HFFc6 (cell line): ENCODE measurements at regions not wholly inside any gene's neighbourhood (a gene's known extent, or its start where the extent isn't known, plus 50 kb on each side); places are given as distances from the start of the nearest gene placed in this dataset.

Source experiments
- DNase-seq: peaks from one replicate; pipeline ENCODE4 v3.0.0-alpha.2; 2018
- H3K27ac Mint-ChIP-seq: 2 replicates; pipeline ENCODE4 v1.8.0; 2020; ENCODE audit warnings: mild to moderate bottlenecking, mixed read lengths
- H3K27me3 Mint-ChIP-seq: 2 replicates; pipeline ENCODE4 v1.8.0; 2021; ENCODE audit warnings: mild to moderate bottlenecking, moderate library complexity, mixed read lengths; ENCODE audit not compliant: insufficient read depth
- H3K36me3 Mint-ChIP-seq: 2 replicates; pipeline ENCODE4 v1.8.0; 2021; ENCODE audit warnings: low read depth, mixed read lengths
- H3K4me1 Mint-ChIP-seq: 2 replicates; pipeline ENCODE4 v1.8.0; 2020; ENCODE audit warnings: low read depth, mixed read lengths
- H3K4me3 Mint-ChIP-seq: 2 replicates; pipeline ENCODE4 v1.8.0; 2020; ENCODE audit warnings: mild to moderate bottlenecking, moderate library complexity, mixed read lengths
- H3K9me3 Mint-ChIP-seq: 2 replicates; pipeline ENCODE4 v1.8.0; 2020; ENCODE audit warnings: mild to moderate bottlenecking, mixed read lengths
- CTCF ChIP-seq: fragments of 200-600 bp; sonication (generic); IDR thresholded peaks from 2 replicates; pipeline ENCODE4 v1.5.0; 2021; ENCODE audit warnings: antibody characterized with exemption, mild to moderate bottlenecking

GRCh38 chr13:26952551-26953143 lies 192.1 kb upstream of the GPR12 start:
- Mint-ChIP-seq H3K4me3 (no peak overlapping the region), H3K36me3 (no peaks in the 10 kb centered on the region), H3K27ac (no peak overlapping the region), H3K4me1 (peaks cover 6% of the 10 kb centered on the region; the same call in 1 of the 2 replicates), H3K27me3 (peaks cover 30% of the 10 kb centered on the region), H3K9me3 (no peaks in the 10 kb centered on the region)
- DNase-seq: no peak
- no peak for TF ChIP-seq CTCF

DNA sequence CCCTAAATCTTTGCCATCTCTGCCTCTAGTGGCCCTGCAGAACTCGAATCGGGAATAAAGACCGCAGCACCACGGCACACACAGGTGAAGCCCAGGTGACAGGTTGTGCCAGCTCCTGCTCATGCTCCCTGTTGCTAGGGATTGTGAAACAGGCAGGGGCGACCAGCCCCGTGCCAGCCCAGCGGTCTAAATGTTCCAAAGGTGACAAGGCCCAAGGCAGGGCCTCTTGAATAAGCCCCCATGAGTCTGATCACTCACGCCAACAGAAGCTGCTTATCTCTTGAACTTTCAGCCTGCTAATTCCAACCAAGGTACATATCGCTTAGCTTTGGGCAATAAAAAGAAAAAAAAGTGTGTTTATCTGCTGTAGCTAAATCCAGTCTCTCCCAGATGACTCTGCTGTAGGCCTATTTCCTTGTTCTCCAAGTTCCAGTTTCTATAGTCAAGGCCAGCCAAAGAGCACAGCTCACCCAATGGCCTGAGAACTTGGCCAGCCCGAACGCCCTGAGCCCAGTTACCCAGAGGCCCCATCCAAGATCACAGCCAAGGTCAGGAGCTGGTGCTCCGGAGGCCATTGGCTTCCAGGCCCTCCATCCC lies 191.1 kb upstream of the GPR12 start:
- DNase-seq: no peak
- Mint-ChIP-seq H3K36me3 (no peaks in the 10 kb centered on the region), H3K27ac (no peak overlapping the region), H3K27me3 (peaks cover 27% of the 10 kb centered on the region), H3K4me3 (no peak overlapping the region), H3K4me1 (peaks cover 6% of the 10 kb centered on the region; the same call in 1 of the 2 replicates), H3K9me3 (no peaks in the 10 kb centered on the region)
- TF ChIP-seq CTCF: no peak

- no peak overlapping the region for H3K4me3 Mint-ChIP-seq
- H3K27ac Mint-ChIP-seq: no peak overlapping the region
- H3K9me3 Mint-ChIP-seq: no peaks in the 10 kb centered on the region
- TF ChIP-seq CTCF: no peak
- no peak for DNase-seq
- peaks cover 33% of the 10 kb centered on the region for H3K27me3 Mint-ChIP-seq
- H3K36me3 Mint-ChIP-seq: no peaks in the 10 kb centered on the region
- peaks cover 6% of the 10 kb centered on the region; the same call in 1 of the 2 replicates for H3K4me1 Mint-ChIP-seq
Observed at GRCh38 chr13:26950968-26951367, 190.4 kb upstream of the GPR12 start.

DNA sequence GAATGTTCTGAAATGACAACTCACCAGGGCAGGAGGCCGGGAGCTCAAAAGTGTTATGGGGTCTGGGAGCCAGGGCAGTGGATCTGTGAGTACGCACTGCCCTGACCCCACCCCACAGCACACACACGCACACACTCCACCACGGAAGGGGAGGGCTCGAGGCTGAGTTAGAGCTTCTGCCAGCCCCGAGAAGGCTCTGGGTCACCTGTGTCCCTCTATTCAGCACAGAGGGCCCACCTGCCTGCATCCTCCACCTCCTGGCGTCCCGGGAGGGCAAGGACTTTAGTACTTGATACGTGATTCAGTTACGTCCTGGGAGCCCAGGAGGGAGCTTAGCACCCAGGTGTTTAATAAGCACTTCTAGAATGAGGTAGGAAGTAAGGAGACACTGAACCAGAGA lies 190.0 kb upstream of the GPR12 start:
- Mint-ChIP-seq H3K9me3 (no peaks in the 10 kb centered on the region), H3K36me3 (no peaks in the 10 kb centered on the region), H3K27ac (no peak overlapping the region), H3K4me3 (no peak overlapping the region), H3K27me3 (peaks cover 32% of the 10 kb centered on the region), H3K4me1 (peaks cover 6% of the 10 kb centered on the region; the same call in 1 of the 2 replicates)
- no peak for DNase-seq
- no peak for TF ChIP-seq CTCF

- H3K4me1 Mint-ChIP-seq: peaks cover 6% of the 10 kb centered on the region; the same call in 1 of the 2 replicates
- H3K9me3 Mint-ChIP-seq: no peaks in the 10 kb centered on the region
- no peak for DNase-seq
- no peak overlapping the region for H3K4me3 Mint-ChIP-seq
- no peak for TF ChIP-seq CTCF
- no peak overlapping the region for H3K27ac Mint-ChIP-seq
- no peaks in the 10 kb centered on the region for H3K36me3 Mint-ChIP-seq
- peaks cover 26% of the 10 kb centered on the region for H3K27me3 Mint-ChIP-seq
Observed at GRCh38 chr13:26949701-26950502, 189.3 kb upstream of the GPR12 start.
